HCT116 (cell line): ENCODE measurements at regions not wholly inside any gene's neighbourhood (a gene's known extent, or its start where the extent isn't known, plus 50 kb on each side); places are given as distances from the start of the nearest gene placed in this dataset.

Experiments used
- ATAC-seq: fragments of 200-7000 bp; cut with Tn5 transposase; 2 replicates; pipeline ENCODE4 v1.9.1; 2020; ENCODE audit warnings: mild to moderate bottlenecking, moderate library complexity
- BruUV-seq: library from RNA; stranded (reverse); fragments of 400-500 nt; replicated peaks from 2 replicates; lab custom pipeline; 2021; lab: Mats Ljungman, UMichigan
- CTCF ChIA-PET: fragments of 300-600 bp; sonication (Branson Sonifier 250); formaldehyde crosslinking; loops from one replicate; lab custom pipeline; 2021; ENCODE audit warnings: antibody characterized with exemption; lab: Charles Lee
- POLR2A ChIA-PET: fragments of 300-600, 350-600 bp; sonication (Branson Sonifier 250); formaldehyde crosslinking; loops from one replicate; lab custom pipeline; 2021; ENCODE audit warnings: antibody characterized with exemption; lab: Charles Lee
- RAD21 ChIA-PET, 2 experiments: fragments of 300-600 bp; sonication (Branson Sonifier 250); formaldehyde crosslinking; loops; one replicate each; lab custom pipeline; 2023; ENCODE audit warnings: low total read pairs in 2 of 2; ENCODE audit not compliant: uncharacterized antibody in 2 of 2, unreplicated experiment in 2 of 2, low non-redundant PET in 1 of 2; lab: Charles Lee
- DNase-seq: peaks from one replicate; pipeline ENCODE4 v3.0.0-alpha.2; 2010; ENCODE audit warnings: low read depth, low spot score
- H2AFZ ChIP-seq: fragments of 200-600 bp; shearing (Covaris generic), sonication (generic); 2 replicates; pipeline ENCODE4 v1.6.1; 2017; ENCODE audit warnings: low read depth, mixed run types, mixed read lengths, antibody characterized with exemption, low read length; ENCODE audit not compliant: poor library complexity, severe bottlenecking
- H3K27ac ChIP-seq: 2 replicates; pipeline ENCODE4 v1.5.1; 2012; ENCODE audit warnings: low read depth, low read length
- H3K27me3 ChIP-seq: fragments of 200-600 bp; sonication (generic); 2 replicates; pipeline ENCODE4 v1.6.1; 2016; ENCODE audit warnings: mixed run types, low read length, mixed read lengths; ENCODE audit not compliant: insufficient read depth
- H3K36me3 ChIP-seq, 2 experiments: fragments of 200-500 bp in 1 of 2; fragments of 200-600 bp in 1 of 2; sonication (Bioruptor generic) in 1 of 2; sonication (generic) in 1 of 2; 2 replicates each; pipeline versions ENCODE4 v1.5.1 to v1.6.1; 2014 to 2016; ENCODE audit warnings: low read length in 2 of 2, inconsistent platforms in 1 of 2, mixed read lengths in 1 of 2, mixed run types in 1 of 2; ENCODE audit not compliant: insufficient read depth in 2 of 2, control insufficient read depth in 1 of 2
- H3K4me1 ChIP-seq, 2 experiments: fragments of 200-600 bp in 1 of 2; sonication (generic) in 1 of 2; 2 replicates each; pipeline versions ENCODE4 v1.5.1 to v1.6.1; 2012 to 2017; ENCODE audit warnings: low read length in 2 of 2, inconsistent platforms in 1 of 2, mild to moderate bottlenecking in 1 of 2, mixed read lengths in 1 of 2, mixed run types in 1 of 2, moderate library complexity in 1 of 2; ENCODE audit not compliant: insufficient read depth in 2 of 2, control insufficient read depth in 1 of 2
- H3K4me2 ChIP-seq: fragments of 200-600 bp; sonication (generic); 2 replicates; pipeline ENCODE4 v1.6.1; 2017; ENCODE audit warnings: mixed run types, low read length, mixed read lengths
- H3K4me3 ChIP-seq, 2 experiments: fragments of 200-600 bp in 1 of 2; sonication (generic) in 1 of 2; replicated peaks in 1 of 2; 2 replicates each; pipeline ENCODE4 v1.5.1; 2011 to 2016; ENCODE audit warnings: low read length in 2 of 2, control low read depth in 1 of 2, low read depth in 1 of 2, mild to moderate bottlenecking in 1 of 2, mixed read lengths in 1 of 2, mixed run types in 1 of 2
- H3K79me2 ChIP-seq: fragments of 200-600 bp; sonication (generic); 2 replicates; pipeline ENCODE4 v1.6.1; 2017; ENCODE audit warnings: mild to moderate bottlenecking, mixed run types, low read length, moderate library complexity, mixed read lengths; ENCODE audit not compliant: insufficient read depth
- H3K9ac ChIP-seq: fragments of 200-600 bp; sonication (generic); 2 replicates; pipeline ENCODE4 v1.6.1; 2016; ENCODE audit warnings: low read length, mixed read lengths
- H3K9me2 ChIP-seq: fragments of 200-600 bp; sonication (generic), shearing (Covaris generic); 2 replicates; pipeline ENCODE4 v1.6.1; 2017; ENCODE audit warnings: mixed run types, mild to moderate bottlenecking, moderate library complexity; ENCODE audit not compliant: insufficient read depth
- H3K9me3 ChIP-seq, 2 experiments: fragments of 200-500 bp in 1 of 2; fragments of 200-600 bp in 1 of 2; sonication (Bioruptor generic) in 1 of 2; sonication (generic) in 1 of 2; 2 replicates each; pipeline ENCODE4 v1.6.1; 2014 to 2017; ENCODE audit warnings: low read length in 2 of 2, mixed read lengths in 2 of 2, inconsistent platforms in 1 of 2, low read depth in 1 of 2, mild to moderate bottlenecking in 1 of 2, mixed run types in 1 of 2, moderate library complexity in 1 of 2; ENCODE audit not compliant: control insufficient read depth in 1 of 2, insufficient read depth in 1 of 2
- H4K20me1 ChIP-seq: fragments of 200-600 bp; sonication (generic), shearing (Covaris generic); 2 replicates; pipeline ENCODE4 v1.6.1; 2017; ENCODE audit warnings: mixed run types, mild to moderate bottlenecking, moderate library complexity; ENCODE audit not compliant: insufficient read depth
- CBX3 ChIP-seq: IDR thresholded peaks from 2 replicates; pipeline ENCODE4 v1.6.1; 2012; ENCODE audit warnings: low read depth
- FOSL1 ChIP-seq: IDR thresholded peaks from 2 replicates; pipeline ENCODE4 v1.6.1; 2012; ENCODE audit warnings: low read depth
- MAX ChIP-seq: IDR thresholded peaks from 2 replicates; pipeline ENCODE4 v1.6.1; 2012
- SIN3A ChIP-seq: IDR thresholded peaks from 2 replicates; pipeline ENCODE4 v1.6.1; 2012; ENCODE audit warnings: low read depth
- SP1 ChIP-seq: IDR thresholded peaks from 2 replicates; pipeline ENCODE4 v1.6.1; 2012; ENCODE audit warnings: low read depth
- ZFX ChIP-seq: fragments of 450-650 bp; IDR thresholded peaks from 2 replicates; pipeline ENCODE4 v1.6.1; 2017
- ZNF274 ChIP-seq: fragments of 200-500 bp; sonication (Bioruptor generic); IDR thresholded peaks from 2 replicates; pipeline ENCODE4 v1.6.1; 2014; ENCODE audit warnings: mild to moderate bottlenecking, low read depth, low read length, inconsistent platforms
- intact Hi-C: fragments of 100-400 bp; cut with micrococcal nuclease; formaldehyde crosslinking; loops from 2 replicates; pipeline ENCODE4 v1.10.0; 2022
- TF ChIP-seq, protein P1 (sequence below): IDR thresholded peaks from 2 replicates; pipeline ENCODE4 v1.6.1; 2011; ENCODE audit warnings: mild to moderate bottlenecking, low read length, moderate library complexity; ENCODE audit not compliant: insufficient replicate concordance; ENCODE audit errors: extremely low read depth

DNA sequence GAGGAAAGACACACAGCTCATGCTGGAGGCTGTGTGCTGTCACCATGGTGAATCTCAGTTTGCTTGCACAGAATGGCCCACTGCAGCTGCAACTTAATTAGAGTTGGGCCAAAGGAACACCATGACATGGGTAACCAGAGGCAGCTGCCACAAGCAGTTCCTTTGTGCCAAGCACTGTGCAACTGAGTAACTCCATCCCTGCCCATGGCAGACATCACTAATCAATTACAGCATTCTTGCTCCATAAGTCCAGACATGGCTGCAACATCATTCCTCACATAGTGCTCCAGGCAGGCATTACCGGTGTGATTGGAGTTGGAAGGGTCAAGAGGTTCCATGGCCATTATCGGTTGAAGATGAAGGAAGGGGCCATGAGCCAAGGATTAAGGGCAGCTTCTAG is 207.0 kb downstream of the RBM19 start:
- Histone ChIP-seq H3K27me3 (no peaks in the 10 kb centered on the region), H3K9ac (no peak overlapping the region), H2AFZ (no peak overlapping the region), H3K4me3 (no peak overlapping the region), H3K27ac (no peak overlapping the region), H3K4me2 (no peak overlapping the region), H3K36me3 (peaks cover 11 to 19% of the 10 kb centered on the region in 2 experiments; a peak in 2 of 4 replicates), H3K9me2 (no peaks in the 10 kb centered on the region), H3K9me3 (no peaks in the 10 kb centered on the region), H3K4me1 (peaks cover 0 to 11% of the 10 kb centered on the region in 2 experiments; a peak in 1 of 4 replicates), H3K79me2 (no peaks in the 10 kb centered on the region), H4K20me1 (no peaks in the 10 kb centered on the region)
- DNase-seq (no peak), ATAC-seq (no peak)
- BruUV-seq = no TSS peak
- POLR2A ChIA-PET = no interaction called here
- intact Hi-C loops = no loop called here
- CTCF ChIA-PET = no interaction called here
- RAD21 ChIA-PET = no interaction called here
- TF ChIP-seq FOSL1 (no peak), ZNF274 (no peak), MAX (no peak), SIN3A (no peak), CBX3 (no peak), SP1 (no peak), ZFX (no peak)
- TF ChIP-seq, protein P1, sequence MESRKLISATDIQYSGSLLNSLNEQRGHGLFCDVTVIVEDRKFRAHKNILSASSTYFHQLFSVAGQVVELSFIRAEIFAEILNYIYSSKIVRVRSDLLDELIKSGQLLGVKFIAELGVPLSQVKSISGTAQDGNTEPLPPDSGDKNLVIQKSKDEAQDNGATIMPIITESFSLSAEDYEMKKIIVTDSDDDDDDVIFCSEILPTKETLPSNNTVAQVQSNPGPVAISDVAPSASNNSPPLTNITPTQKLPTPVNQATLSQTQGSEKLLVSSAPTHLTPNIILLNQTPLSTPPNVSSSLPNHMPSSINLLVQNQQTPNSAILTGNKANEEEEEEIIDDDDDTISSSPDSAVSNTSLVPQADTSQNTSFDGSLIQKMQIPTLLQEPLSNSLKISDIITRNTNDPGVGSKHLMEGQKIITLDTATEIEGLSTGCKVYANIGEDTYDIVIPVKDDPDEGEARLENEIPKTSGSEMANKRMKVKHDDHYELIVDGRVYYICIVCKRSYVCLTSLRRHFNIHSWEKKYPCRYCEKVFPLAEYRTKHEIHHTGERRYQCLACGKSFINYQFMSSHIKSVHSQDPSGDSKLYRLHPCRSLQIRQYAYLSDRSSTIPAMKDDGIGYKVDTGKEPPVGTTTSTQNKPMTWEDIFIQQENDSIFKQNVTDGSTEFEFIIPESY = no peak
